ENCODE measurements at regions not wholly inside any gene's neighbourhood (a gene's known extent, or its start where the extent isn't known, plus 50 kb on each side); places are given as distances from the start of the nearest gene placed in this dataset.

DNA sequence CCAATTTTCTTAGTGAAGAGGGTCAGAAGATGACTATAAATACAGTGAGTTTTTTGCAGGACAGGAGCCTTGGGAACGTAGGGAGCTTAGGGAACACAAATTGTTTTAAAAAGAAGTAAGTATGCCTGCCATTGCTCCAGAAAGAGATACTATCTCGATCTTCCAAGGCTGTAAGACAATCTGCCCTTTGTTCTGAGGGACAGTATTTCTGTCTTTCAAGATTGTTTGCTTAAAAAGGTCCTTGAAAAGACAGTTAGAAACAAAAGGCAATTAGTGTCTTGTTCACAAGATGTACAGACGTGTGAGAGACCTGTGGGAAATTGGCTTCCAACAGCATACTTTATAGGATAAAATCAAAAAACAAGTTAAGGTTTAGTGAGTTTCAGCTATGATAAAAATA lies 321.2 kb upstream of the FAR2 start:
- no peak for DNase-seq

- no peak for DNase-seq
Observed at GRCh38 chr12:28828318-28828717, 320.8 kb upstream of the FAR2 start.

DNA sequence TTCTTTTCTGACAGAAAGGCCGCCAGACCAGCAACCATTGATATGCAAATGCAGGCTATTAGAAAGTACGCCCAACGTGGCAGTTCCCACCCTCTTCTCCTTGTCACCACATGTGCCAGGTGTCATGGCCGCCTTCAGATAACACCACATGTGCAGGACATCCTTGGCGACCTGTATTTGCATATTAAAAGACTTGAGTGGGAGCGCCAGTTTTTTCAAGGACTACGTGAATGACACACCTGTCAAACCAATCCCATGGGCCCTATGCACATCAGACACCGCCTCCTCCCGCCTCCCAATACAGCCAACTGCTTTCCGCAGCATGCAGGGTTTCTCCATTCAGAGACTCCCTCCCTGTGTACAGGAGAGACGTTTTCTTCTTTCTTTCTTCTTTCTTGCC lies 318.6 kb upstream of the FAR2 start:
- DNase-seq: no peak

DNA sequence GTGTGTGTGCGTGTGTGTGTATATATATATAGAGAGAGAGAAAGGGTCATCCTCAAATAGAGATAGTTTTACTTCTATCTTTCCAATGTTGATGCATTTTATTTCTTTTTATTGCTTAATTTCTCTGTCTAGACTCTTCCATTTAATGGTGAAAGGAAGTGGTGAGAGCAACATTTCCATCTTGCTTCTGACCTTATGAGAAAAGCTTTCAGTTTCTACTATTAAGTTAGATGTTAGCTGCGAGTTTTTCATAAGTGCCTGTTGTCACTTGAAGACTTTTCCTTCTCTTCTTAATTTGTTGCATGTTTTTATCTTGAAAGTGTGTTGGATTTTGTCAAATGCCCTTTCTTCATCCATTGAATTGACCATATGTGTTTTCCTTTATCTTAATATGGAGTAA lies 304.4 kb upstream of the FAR2 start:
- no peak for DNase-seq

- DNase-seq: no peak
Observed at GRCh38 chr12:28851781-28852180, 297.3 kb upstream of the FAR2 start.

DNA sequence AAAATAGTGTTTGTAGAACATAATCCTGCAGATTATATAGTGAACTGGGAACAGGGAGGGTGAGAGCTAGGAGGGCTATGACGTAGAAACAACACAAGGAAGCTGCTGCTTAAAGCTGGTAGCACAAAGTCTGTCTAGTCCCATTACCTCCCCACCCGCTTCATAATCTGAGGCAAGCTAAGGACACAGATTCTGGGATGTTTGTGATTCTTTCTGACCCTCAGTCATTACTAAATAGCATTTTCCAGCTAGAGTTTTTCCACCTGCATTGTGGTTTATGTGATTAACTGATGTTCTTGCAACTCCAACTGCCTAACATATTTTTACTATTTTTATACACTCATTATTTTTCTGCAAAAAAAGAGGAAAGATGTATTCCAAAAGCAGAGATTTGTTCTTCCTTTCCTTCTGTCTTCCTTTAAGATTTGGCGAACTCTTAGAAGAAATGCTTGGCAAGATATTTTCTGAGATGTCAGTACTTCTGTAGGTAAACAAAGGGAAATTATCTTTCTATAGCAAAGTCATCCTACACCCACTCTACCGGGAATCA lies 293.2 kb upstream of the FAR2 start:
- no peak for DNase-seq

GRCh38 chr12:28857369-28857768 lies 291.7 kb upstream of the FAR2 start:
- no peak for DNase-seq

DNA sequence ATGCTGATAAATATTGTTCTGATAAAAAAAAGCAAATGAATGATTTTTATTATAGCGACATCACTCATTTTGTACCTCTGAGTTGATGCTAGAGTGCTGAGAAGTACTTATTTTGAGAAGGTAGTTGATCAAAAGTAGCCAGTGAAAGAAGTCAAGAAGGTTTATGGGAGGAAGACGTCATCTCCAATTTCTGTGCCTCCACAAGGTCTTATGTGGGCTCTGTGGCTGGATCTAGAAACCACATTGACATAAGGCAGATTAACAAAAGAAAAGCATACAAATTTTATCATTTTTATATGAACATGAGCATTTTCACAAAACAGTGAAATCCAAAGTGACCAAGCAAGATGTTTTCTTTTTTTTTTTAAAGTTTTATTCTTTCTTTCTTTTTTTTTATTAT lies 289.5 kb upstream of the FAR2 start:
- no peak for DNase-seq

GRCh38 chr12:28865776-28866175 lies 283.3 kb upstream of the FAR2 start:
- no peak for DNase-seq

- no peak for DNase-seq
Observed at GRCh38 chr12:28866296-28866695, 282.8 kb upstream of the FAR2 start.

DNA sequence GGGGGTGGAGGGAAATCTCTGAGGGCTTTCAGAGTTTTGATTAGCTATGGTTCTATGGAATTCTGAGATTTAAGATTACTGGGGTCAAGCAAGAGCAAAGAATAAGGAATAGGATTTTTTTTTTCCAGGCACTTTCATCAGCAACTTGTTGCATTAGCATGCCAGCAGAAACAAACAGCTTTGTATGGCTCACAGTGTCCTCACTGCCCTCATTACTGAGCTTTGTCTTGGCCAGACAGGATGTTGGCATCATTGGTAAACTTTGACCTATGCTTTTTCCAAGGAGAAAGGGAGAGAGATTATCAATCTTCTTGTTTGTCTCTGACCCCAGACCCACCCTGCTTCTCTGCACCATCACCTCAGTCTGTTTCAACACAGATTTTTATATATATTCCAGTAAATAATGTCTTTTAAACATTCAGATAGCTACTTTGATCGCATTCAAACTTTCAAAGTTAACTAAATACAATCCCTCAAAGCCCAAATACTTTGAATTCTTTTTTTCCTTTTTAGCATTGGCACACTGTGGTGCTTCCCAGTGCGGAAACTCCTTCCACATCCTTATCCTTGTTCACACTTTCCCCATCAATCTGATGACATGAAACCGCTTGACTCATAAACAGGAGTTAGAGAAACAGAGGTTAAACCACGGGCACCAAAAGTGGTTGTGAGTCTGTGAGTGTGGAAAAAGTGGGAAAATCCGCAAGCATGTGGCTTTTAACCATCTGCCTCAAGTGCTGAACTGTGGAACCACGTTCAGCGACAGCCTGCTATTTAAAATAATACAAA lies 282.2 kb upstream of the FAR2 start:
- DNase-seq: no peak

- no peak for DNase-seq
Observed at GRCh38 chr12:28868414-28868813, 280.7 kb upstream of the FAR2 start.

DNA sequence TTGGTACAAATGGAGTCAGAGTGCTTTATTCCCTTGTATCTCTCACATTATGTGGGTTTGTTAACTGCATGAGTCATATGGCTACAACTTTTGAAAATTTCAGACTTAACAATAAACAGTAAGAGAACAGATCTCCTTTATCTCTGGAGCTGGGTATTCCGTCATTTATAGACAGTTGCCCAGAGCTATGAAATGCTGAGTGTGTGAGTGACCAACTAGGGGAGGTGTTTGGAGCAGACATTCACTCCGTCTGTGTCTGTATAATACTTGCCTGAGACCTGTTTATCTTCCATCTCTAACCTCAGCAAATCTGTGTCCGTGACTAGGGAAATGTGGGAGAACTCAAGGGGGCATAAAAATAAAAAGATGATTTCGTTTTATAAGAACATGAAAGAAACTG lies 279.9 kb upstream of the FAR2 start:
- DNase-seq: peak; percentile 39

GRCh38 chr12:28870839-28871440 lies 278.1 kb upstream of the FAR2 start:
- DNase-seq: no peak

- DNase-seq: no peak
Observed at GRCh38 chr12:28872654-28873268, 276.3 kb upstream of the FAR2 start.

- DNase-seq: no peak
Observed at GRCh38 chr12:28874758-28875157, 274.3 kb upstream of the FAR2 start.

- no peak for DNase-seq
Observed at GRCh38 chr12:28876196-28876798, 272.8 kb upstream of the FAR2 start.

GRCh38 chr12:28877854-28878253 lies 271.2 kb upstream of the FAR2 start:
- DNase-seq: no peak

- no peak for DNase-seq
Observed at GRCh38 chr12:28878629-28879028, 270.4 kb upstream of the FAR2 start.

DNA sequence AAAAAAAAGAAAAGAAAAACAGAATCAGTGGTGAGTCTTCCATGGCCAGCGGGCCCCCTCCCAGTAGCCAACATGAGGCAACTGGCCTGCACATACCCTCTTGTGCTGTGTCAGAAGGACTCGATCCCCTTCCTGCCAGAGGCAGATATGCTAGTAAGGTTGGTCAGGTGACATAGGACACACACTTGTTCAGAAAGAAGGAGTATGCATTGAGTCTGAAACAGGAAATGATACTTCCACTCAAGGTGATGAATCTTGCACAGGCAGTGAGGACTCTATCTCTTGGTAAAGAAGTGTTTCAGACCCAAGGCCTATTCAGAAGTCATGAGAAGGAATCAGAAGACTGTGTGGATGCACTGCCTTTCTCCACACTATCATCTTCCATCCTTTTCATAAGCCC lies 269.7 kb upstream of the FAR2 start:
- DNase-seq: no peak

DNA sequence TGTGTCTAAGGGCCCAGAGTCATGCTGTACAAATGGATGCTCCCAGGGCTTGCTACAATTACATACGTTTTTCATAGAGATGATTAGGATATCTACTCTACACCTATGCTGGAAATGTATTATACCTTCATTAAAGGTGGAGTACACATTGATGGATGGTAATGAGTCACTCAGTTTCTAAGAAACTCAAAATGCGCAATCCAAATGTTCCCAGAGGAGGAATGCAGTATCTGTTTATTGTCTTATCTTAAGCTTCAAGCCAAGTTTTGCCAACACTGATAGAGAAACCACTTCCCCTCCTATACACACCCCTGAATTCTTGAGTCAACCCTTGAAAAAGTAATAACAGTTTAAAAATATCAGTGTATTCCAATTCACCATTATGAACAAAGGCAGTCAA lies 266.6 kb upstream of the FAR2 start:
- no peak for DNase-seq

- no peak for DNase-seq
Observed at GRCh38 chr12:28883406-28883997, 265.6 kb upstream of the FAR2 start.
